ENCODE measurements at regions not wholly inside any gene's neighbourhood (a gene's known extent, or its start where the extent isn't known, plus 50 kb on each side); places are given as distances from the start of the nearest gene placed in this dataset.

- BruUV-seq (replicated peaks) = no TSS peak
- H4K20me1 ChIP-seq (replicated peaks; ENCODE audit: control insufficient read depth, insufficient read depth, low read length) = no peaks in the 10 kb centered on the region
- no peak overlapping the region for H3K27ac ChIP-seq (ENCODE audit: extremely low read depth, low read depth, low read length)
- 2% methylated on average over 6 of the region's 6 CpGs for WGBS (ENCODE audit: insufficient coverage, low coverage, missing lambda C conversion rate)
- H3K9me1 ChIP-seq (ENCODE audit: control insufficient read depth, insufficient read depth, low read length) = no peaks in the 10 kb centered on the region
- peaks cover 5 to 9% of the 10 kb centered on the region in 2 experiments; a peak in 4 of 5 replicates for H3K27me3 ChIP-seq (ENCODE audit: control insufficient read depth in 2 of 2, insufficient read depth in 2 of 2, low read length in 2 of 2)
- H3K4me3 ChIP-seq = no peak overlapping the region
- ATAC-seq (peak; percentile 46), FAIRE-seq (no peak), DNase-seq (ENCODE audit: extremely low read depth in 1 of 4, low spot score in 3 of 4) (no peak)
- no peaks in the 10 kb centered on the region; a peak in 1 of 5 replicates for H3K4me1 ChIP-seq (replicated peaks in 1 of 2; ENCODE audit: control insufficient read depth in 2 of 2, insufficient read depth in 2 of 2, low read length in 2 of 2)
- H3K79me2 ChIP-seq (ENCODE audit: control insufficient read depth, insufficient read depth, low read length) = no peaks in the 10 kb centered on the region
- CTCF ChIA-PET (ENCODE audit: low intra/inter-chr PET ratio) = no interaction called here
- POLR2A ChIA-PET = interaction anchor here (0.5 to 1.9 kb wide), 4 partner anchors 29 to 184 kb away, joined by 3 to 7 read pairs (median 3); partner anchors contain the start of gene TENT5C
- H3K36me3 ChIP-seq (ENCODE audit: control insufficient read depth, insufficient read depth, low read length) = no peaks in the 10 kb centered on the region
- no peaks in the 10 kb centered on the region for H3K9me3 ChIP-seq (replicated peaks; ENCODE audit: control insufficient read depth, insufficient read depth, low read depth, low read length)
- no peak overlapping the region for H3K9ac ChIP-seq (ENCODE audit: insufficient read depth in 1 of 2, low read depth in 2 of 2, low read length in 2 of 2)
- no peak overlapping the region for H3K4me2 ChIP-seq (ENCODE audit: insufficient read depth, low read length)
- intact Hi-C loops (cut with micrococcal nuclease) (no loop called here), in situ Hi-C loops (cut with MboI) (no loop called here)
- H2AFZ ChIP-seq (ENCODE audit: low read depth, low read length) = no peak overlapping the region
- TF ChIP-seq, protein P1, sequence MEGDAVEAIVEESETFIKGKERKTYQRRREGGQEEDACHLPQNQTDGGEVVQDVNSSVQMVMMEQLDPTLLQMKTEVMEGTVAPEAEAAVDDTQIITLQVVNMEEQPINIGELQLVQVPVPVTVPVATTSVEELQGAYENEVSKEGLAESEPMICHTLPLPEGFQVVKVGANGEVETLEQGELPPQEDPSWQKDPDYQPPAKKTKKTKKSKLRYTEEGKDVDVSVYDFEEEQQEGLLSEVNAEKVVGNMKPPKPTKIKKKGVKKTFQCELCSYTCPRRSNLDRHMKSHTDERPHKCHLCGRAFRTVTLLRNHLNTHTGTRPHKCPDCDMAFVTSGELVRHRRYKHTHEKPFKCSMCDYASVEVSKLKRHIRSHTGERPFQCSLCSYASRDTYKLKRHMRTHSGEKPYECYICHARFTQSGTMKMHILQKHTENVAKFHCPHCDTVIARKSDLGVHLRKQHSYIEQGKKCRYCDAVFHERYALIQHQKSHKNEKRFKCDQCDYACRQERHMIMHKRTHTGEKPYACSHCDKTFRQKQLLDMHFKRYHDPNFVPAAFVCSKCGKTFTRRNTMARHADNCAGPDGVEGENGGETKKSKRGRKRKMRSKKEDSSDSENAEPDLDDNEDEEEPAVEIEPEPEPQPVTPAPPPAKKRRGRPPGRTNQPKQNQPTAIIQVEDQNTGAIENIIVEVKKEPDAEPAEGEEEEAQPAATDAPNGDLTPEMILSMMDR (IDR thresholded peaks at IDR 0.05 in 2 of 3, conservative IDR thresholded peaks at IDR 0.05 in 1 of 3; ENCODE audit: insufficient read depth in 2 of 3, low read depth in 1 of 3, low read length in 3 of 3) = peak; percentile 14 to 41 (median 23); a peak in 3 of 6 replicates
- TF ChIP-seq HEY1 (CRISPR knock-in tag; IDR thresholded peaks at IDR 0.05; ENCODE audit: borderline replicate concordance) = no peak
- no peak for TF ChIP-seq JUN (IDR thresholded peaks at IDR 0.05; ENCODE audit: borderline replicate concordance, low read depth, low read length)
- TF ChIP-seq JUN (CRISPR knock-in tag; IDR thresholded peaks at IDR 0.05; ENCODE audit: borderline replicate concordance) = no peak
- no peak for TF ChIP-seq POLR3A (IDR thresholded peaks at IDR 0.05; ENCODE audit: borderline replicate concordance, extremely low read depth, insufficient read depth, insufficient read length)
- no peak for TF ChIP-seq ZNF3 (CRISPR knock-in tag; IDR thresholded peaks at IDR 0.05)
- peak in 1 of 2 experiments; percentile 17; a peak in 2 of 4 replicates for TF ChIP-seq RAD21 (CRISPR knock-in tag; conservative IDR thresholded peaks at IDR 0.05 in 1 of 2, IDR thresholded peaks at IDR 0.05 in 1 of 2)
- TF ChIP-seq ZBTB26 (CRISPR knock-in tag; IDR thresholded peaks at IDR 0.05) = no peak
- 0 out of 2 replicates have a peak, but pooled peaks have one; percentile 32 for TF ChIP-seq USF1 (CRISPR knock-in tag; IDR thresholded peaks at IDR 0.05)
Measured at GRCh38 chr1:117685936-117686806, 80.3 kb downstream of the TENT5C start.
